Loucy (cell line): ENCODE measurements at regions not wholly inside any gene's neighbourhood (a gene's known extent, or its start where the extent isn't known, plus 50 kb on each side); places are given as distances from the start of the nearest gene placed in this dataset.

Experiments used
- EZH2phosphoT487 ChIP-seq: fragments of 200-600 bp; IDR thresholded peaks from 2 replicates; pipeline ENCODE4 v1.6.1; 2018; ENCODE audit warnings: antibody characterized with exemption, mild to moderate bottlenecking, moderate library complexity, borderline replicate concordance
- TF ChIP-seq, protein P1 (sequence below): fragments of 200-600 bp; sonication (generic); conservative IDR thresholded peaks from 2 replicates; pipeline ENCODE4 v1.5.1; 2014; ENCODE audit warnings: mild to moderate bottlenecking, antibody characterized with exemption, low read length

DNA sequence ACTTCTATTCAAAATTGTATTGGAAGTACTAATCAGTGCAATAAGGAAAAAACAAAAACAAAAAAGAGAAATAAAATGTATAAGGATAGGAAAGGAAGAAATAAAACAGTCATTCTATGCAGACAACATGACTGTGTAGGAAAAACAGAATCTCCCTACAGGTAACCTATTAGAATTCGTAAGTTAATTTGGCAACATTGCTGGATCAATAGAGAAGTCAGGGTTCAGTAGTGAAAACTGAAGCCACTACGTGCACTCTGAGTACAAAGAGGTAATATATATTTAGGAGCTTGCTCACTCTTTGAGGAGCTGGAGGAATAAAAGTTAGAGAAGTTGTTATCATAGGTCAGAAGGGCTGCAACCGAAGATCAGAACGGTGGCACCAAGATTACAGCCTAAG lies 84.0 kb upstream of the BMAL1 start:
- TF ChIP-seq, protein P1, sequence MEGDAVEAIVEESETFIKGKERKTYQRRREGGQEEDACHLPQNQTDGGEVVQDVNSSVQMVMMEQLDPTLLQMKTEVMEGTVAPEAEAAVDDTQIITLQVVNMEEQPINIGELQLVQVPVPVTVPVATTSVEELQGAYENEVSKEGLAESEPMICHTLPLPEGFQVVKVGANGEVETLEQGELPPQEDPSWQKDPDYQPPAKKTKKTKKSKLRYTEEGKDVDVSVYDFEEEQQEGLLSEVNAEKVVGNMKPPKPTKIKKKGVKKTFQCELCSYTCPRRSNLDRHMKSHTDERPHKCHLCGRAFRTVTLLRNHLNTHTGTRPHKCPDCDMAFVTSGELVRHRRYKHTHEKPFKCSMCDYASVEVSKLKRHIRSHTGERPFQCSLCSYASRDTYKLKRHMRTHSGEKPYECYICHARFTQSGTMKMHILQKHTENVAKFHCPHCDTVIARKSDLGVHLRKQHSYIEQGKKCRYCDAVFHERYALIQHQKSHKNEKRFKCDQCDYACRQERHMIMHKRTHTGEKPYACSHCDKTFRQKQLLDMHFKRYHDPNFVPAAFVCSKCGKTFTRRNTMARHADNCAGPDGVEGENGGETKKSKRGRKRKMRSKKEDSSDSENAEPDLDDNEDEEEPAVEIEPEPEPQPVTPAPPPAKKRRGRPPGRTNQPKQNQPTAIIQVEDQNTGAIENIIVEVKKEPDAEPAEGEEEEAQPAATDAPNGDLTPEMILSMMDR, result no peak
- no peak for TF ChIP-seq EZH2phosphoT487
